GM18873 (cell line): ENCODE measurements at regions not wholly inside any gene's neighbourhood (a gene's known extent, or its start where the extent isn't known, plus 50 kb on each side); places are given as distances from the start of the nearest gene placed in this dataset.
A peak's percentile ranks its signal among the peaks of the same experiment; 100 is the strongest.

Experiments
- ATAC-seq: cut with Tn5 transposase; IDR thresholded peaks from one replicate; pipeline ENCODE4 v1.9.1; 2021; ENCODE audit warnings: mild to moderate bottlenecking, moderate library complexity, moderate number of reproducible peaks; ENCODE audit not compliant: unreplicated experiment, low FRiP score

DNA sequence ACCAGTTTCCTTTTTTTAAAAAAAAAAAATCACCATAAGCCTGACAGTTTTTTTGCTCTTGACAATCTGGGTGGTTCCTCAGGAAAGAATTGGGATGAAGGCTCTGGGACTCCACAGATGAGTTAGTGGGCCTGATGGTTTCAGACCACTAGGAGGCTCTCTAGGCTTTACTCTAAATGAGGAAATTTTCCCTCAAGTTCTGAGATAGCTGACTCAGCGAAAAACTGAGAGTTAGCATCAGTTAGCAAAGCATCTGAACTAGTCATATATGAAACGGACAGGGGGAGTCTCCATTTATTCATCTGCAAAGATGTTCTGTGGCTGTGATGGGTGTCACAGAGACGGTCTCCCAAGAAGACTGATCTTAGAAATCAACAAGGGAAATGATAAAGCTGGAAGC is 314.3 kb upstream of the OR4E1 start:
- ATAC-seq: no peak

DNA sequence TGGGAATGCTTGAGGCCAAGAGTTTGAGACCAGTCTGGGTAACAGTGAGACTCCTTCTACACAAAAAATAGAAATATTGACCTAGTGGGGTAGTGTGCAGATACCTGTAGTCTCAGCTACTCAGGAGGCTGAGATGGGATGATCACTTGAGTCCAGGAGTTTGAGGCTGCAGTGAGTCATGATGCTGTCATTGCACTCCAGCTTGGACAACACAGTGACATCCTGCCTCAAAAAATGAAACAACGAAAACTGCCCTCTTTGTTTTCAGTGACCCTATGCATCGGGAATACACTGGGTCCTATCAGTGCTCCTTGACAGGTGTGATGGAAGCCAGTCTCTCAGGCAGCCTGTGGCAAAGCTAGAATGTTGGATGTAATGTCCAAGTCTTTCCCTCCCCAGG is 311.5 kb upstream of the OR4E1 start:
- ATAC-seq: no peak

DNA sequence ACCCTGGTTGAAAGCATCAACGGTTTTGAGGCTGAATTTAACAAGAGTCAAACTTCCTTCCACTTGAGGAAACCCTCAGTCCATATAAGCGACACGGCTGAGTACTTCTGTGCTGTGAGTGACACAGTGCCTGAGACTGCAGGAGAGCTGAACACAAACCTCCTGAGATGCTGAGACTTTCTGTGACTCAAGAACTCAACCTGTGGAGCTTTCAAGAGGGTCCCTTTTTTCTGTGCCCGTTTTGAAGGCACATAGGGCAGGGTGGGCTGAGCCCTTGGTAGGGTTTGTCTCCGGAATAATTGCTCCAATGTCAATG is 305.3 kb upstream of the OR4E1 start:
- ATAC-seq: no peak

DNA sequence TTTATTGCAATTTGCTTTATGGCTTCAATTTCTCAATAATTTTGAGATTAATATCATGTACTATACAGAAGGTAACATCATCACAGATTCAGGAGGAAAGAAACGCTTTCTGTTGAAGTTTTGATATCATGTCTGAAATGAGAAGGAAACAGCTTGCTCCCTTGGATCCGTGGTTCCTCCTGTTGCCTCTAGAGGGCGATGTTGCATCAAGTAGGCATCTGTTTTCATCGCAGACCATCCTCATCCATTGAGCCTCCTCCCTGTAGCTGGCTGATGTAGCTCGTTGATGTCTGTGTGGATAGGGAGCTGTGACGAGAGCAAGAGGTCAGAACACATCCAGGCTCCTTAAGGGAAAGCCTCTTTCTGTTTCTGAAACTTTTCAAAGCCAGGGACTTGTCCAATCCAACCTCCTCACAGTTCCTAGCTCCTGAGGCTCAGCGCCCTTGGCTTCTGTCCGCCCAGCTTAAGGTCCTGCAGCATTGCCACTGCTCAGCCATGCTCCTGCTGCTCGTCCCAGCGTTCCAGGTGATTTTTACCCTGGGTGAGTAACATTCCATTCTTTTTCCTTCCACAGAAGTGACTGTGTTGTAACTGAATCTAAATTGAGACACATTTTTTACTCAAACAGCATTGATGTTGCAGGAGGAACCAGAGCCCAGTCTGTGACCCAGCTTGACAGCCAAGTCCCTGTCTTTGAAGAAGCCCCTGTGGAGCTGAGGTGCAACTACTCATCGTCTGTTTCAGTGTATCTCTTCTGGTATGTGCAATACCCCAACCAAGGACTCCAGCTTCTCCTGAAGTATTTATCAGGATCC is 304.8 kb upstream of the OR4E1 start:
- peak; percentile 53 for ATAC-seq

DNA sequence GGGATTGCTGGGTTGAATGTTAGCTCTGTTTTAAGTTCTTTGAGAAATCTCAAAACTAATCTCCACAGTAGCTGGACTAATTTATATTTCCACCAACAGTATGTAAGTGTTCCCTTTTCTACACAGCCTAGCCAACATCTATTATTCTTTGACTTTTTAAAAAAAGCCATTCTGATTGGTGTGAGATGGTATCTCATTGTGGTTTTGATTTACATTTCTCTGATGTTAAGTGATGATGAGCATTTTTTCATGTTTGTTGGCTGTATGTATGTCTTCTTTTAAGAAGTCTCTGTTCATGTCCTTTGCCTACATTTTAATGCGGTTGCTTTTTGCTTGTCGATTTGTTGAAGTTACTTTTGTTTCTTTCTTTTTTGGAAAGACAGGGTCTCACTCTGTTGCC is 301.1 kb upstream of the OR4E1 start:
- no peak for ATAC-seq

DNA sequence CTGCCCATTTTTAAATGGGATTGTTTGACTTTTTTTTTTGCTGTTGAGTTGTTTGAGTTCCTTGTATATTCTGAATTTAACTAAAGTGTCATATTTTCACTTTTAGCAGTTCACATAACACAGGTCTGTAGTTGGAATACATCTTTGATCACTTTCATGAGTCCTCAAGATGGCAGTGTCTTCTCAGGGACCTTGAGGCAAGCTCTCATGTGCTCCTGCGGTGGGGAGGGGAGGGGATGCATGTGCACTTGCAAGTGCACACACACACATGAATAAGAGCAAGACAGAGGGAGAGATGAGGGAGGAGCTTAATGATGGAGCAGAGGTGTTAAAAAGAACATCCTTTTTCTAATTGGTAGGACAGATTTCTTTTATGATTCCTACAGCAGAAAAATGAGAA is 291.4 kb upstream of the OR4E1 start:
- ATAC-seq: no peak

DNA sequence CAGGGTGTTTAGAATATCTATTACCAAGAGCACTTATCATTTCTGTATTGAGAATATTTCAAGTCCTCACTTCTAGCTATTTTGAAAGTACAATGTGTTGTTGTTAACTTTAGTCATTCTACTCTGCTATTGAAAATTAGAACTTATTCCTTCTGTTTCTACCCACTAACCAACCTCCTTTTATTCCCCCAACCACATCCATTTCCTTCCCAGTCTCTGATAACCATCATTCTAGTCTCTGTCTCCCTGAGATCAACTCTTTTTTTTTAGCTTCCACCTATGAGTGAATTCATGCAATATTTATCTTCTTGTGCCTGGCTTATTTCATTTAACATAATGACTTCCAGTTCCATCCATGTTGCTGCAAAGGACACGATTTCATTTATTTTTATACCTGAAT is 290.6 kb upstream of the OR4E1 start:
- ATAC-seq: no peak

DNA sequence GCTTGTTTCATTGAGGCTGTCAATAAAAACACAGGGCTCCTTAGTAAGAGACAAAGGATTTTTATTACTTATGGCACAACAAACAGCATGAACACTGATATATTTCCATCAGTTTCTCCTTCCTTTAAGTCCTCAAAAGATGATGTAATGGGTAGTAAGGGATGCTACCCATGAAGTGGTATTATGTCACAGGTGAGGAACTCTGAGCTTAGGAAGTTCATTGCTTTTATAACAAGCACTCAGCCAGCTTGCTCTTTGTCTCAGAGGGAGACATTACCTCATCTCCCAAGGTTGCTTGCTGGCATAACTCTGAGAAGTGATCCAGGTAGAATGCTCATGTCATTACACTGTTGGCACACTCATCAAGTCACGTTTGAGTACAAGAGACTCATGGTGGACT is 287.0 kb upstream of the OR4E1 start:
- no peak for ATAC-seq

DNA sequence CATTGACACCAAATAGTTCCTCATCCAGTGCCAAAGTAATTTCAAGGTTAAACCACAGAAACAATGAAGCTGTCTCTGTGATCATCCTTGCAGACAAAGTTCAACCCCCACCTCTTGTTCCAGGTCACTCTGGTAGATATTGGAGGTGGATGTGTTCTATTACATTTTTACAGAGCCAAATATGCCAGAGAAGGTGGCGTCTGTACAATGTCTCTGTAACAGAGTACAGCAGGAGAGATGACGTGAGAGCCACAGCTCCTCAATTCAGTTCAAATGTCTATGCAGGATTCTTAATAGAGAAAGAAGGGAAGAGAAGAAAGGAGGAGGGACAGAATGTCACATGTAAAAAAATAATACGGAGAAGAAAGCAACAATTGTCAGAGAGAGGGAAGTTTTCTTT is 268.3 kb upstream of the OR4E1 start:
- ATAC-seq: no peak

DNA sequence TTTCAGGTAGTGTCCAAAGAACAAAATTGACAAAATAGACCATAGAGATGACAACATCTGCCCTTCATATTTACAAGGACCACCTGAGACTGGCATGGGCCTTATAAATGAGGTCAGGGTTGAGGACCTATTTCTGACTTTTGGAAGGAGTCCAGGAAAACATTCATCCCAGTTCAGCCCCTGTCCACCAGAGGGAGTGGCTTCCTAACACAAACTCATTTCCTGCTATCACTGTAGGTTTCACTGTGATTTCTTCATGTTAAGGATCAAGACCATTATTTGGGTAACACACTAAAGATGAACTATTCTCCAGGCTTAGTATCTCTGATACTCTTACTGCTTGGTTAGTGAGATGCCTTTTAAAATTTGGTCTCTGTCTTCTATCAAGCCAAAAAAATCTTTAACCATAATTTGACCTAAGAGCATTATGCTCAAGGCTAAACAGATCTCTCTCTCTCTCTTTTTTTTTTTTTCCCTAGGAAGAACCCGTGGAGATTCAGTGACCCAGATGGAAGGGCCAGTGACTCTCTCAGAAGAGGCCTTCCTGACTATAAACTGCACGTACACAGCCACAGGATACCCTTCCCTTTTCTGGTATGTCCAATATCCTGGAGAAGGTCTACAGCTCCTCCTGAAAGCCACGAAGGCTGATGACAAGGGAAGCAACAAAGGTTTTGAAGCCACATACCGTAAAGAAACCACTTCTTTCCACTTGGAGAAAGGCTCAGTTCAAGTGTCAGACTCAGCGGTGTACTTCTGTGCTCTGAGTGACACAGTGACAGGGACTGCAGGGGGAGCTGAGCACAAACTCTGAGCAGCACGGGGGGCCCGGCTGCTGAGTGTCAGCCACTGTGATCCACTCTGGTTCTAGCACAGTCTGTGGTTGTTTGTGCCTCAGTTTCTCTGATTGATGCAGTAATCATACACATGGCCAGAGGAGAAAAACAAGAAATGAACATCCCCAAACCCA is 267.6 kb upstream of the OR4E1 start:
- no peak for ATAC-seq

DNA sequence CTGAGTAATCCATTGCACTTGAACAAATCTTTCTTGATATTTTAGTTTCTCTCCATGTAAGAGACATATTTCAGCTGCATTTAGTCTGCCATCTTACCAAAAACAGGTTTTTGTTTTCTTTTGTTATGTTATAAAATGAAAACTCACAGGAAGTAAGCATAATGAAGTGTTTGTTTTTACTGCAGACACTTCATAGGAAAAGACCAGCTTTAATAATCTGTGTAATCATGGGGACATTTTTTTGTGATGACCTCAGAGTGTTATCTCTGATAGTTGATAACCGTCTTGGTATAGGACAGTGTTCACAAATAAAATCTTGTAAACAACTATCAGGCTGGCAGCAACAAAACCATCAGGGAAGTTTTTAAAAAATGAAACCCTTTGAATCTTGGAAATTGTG is 266.2 kb upstream of the OR4E1 start:
- no peak for ATAC-seq

DNA sequence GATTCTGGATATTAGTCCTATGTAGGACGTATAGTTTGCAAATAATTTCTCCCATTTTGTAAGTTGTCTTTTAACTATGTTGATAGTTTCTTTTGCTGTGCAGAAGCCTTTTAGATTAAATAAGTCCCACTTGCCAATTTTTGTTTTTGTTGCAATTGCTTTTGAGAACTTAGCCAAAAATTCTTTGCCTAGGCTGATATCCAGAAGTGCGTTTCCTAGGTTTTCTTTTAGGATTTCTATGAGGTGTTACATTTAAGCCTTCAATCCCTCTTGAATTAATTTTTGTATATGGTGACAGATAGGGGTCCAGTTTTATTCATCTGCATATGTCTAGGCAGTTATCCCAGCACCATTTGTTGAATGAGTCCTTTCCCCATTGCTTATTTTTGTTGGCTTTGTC is 264.4 kb upstream of the OR4E1 start:
- no peak for ATAC-seq

DNA sequence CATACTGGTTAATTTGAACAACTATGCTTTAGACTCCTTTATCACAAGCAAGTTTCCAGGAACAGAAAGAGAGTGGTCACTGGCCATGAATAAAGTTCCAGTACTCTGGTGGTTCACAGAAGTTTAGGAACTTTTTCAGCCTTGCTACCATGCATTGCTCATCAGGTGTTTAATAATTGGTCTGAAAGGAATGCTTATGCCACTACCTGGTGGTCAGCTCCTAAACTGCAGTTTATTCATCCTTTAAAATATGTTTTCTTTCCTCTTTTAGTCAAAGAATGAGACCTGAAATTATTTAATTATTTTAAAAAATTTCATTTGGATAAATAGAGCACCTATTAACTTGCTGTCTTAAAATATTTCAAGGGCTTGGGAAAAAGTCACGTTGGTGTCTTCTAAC is 260.1 kb upstream of the OR4E1 start:
- no peak for ATAC-seq

DNA sequence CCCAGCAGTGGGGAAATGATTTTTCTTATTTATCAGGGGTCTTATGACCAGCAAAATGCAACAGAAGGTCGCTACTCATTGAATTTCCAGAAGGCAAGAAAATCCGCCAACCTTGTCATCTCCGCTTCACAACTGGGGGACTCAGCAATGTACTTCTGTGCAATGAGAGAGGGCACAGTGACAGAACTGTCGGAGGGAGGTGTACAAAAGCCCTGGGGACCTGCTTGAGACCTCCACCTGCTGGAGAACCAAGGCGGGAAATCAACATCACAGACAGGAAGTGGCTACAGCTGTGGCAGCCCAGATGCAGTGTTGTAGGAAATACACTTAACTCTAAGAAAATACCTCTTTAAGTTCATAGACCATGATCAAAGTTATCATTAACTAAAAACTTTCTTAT is 250.9 kb upstream of the OR4E1 start:
- peak; percentile 90 for ATAC-seq

DNA sequence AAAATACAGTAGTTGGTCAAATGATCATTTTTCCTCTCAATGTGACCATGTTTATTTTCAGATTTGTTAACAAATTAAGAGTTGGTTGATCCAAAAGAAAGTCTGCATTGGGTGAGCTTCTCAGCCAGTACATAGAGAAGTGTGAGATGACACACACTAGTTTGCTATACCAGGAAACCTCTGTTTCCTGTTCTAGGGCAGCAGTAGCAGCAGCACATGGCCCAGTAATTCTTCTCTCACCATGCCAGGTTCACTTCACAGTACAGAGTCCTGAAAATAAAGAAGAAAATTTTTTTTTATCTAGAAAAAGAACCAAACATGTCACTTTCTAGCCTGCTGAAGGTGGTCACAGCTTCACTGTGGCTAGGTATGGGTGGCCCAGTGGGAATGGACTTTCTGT is 250.2 kb upstream of the OR4E1 start:
- ATAC-seq: peak; percentile 57

DNA sequence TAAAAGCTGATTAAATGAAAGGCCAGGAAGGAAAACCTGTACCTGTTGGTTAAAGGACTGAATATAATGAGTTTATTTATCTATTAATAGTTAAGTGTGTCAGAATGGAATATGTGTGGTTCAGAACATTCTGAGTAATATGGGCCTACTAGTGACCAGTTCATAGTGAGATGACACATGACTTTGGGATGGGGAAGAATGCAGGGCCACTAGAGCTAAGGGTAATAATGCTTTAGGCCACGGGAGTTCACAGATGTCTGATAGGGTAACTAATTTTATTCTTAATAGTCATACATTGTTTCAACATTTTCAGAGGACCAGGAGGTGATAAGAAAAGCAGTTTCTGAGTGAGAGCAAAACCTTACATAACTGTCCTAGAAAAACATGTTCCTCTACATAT is 247.8 kb upstream of the OR4E1 start:
- ATAC-seq: no peak

DNA sequence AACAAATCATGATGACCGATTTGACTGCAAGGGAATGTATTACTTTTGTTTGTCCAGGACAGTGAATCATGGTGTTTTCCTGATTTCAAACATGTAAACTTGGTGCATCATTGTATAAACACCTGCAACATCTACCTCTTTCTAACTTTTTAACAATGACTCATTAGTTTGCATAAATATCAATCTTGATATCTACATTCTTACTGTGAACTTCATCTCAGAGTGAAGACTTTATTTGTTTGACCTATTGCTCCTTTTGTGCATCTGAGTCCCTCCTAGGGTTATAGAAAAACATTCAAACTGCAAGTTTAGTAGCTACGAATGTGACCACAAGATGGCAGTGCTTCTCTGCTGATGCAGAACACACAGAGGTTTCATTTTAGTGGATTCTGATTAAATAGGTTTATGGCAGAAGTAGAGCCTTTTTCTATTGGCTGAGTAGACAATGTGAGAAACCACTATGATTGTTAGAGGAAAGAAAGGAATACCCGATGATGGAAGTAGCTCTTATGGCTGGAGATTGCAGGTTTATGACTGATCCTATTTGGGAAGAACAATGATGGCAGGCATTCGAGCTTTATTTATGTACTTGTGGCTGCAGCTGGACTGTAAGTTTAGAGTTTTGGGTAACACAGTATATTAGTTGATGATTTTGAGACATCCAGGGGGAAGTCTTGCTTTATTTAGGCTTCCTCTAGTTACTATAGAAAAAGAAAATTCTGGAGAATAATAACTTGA is 244.2 kb upstream of the OR4E1 start:
- no peak for ATAC-seq

DNA sequence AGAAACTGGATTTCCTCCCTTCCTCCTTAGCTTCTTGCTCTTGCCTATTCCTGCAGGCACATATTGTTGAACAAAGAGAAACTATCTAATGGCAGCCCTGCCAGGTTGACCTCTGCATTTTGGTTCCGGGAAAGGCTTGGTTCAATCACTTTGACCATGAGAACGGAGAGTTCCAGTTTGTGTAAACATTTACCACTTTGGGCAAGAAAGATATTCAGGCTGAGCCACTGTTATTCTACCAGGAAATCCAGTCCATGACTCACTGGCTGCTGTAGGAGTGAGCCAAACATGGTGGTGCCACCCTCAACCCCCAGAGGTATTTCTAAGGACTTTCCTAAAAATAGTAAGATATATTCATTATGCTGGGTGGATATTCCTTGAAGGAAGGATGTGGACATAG is 242.2 kb upstream of the OR4E1 start:
- no peak for ATAC-seq

DNA sequence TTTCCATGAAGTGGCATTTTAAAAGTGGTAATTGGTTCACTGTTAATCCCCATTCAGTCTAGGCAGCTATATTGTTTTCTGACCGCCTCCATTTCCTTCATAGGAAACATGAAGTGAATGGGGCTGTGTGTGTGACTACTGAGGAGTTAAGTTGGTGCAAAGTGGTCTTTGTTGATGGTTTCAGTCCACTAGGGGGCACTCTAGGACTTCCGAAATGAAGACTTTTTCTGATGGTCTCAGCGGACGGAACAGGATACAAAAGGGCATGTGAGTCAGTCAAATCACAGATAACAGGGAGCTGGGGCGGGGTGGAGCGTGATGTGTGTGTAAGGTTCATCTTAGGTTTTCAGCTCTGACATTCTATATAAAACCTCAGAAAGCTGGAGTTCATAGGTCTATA is 240.1 kb upstream of the OR4E1 start:
- ATAC-seq: no peak

DNA sequence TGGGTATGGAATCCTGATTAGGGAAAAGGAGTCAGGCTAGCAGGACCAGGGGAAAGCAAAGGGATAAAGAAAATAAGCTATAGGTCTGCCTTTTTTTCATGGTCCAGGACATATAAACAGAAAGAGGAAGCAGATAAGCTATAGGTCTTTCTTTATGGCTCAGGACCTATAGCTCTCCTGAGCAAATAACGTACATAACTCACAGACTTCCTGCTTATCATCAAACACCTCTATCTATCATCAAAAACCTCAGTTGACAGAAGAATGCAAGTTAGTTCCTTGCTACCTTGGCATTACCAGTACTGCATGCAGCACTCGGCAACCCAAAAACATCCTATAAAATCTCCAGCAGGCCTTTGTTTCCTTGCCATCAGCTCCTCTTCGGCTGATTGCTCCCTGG is 238.7 kb upstream of the OR4E1 start:
- no peak for ATAC-seq

DNA sequence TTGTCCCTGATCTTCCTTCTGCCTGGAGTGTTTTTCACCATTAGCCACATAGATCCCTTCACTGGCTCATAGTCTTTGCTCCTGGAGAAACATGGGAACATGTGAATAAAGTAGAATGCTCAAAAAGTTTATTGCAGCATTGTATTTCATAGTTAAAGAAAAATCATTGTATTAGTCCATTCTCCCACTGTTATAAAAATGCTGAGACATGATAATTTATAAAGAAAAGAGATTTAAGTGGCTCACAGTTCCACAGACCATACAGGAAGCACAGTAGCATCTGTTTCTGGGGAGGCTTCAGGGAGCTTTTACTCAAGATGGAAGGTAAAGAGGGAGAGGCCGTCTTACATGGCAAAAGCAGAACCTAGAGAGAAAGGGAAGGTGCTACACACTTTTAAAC is 238.3 kb upstream of the OR4E1 start:
- no peak for ATAC-seq
